Psoas muscle (tissue), 7 donors: ENCODE measurements at regions not wholly inside any gene's neighbourhood (a gene's known extent, or its start where the extent isn't known, plus 50 kb on each side); places are given as distances from the start of the nearest gene placed in this dataset.

ENCODE experiments used
- ATAC-seq, 4 donors: fragments of 200-7000 bp; cut with Tn5 transposase; one replicate each; pipeline ENCODE4 v1.9.1; 2020; ENCODE audit warnings: moderate library complexity in 3 of 4, mild to moderate bottlenecking in 2 of 4
- DNase-seq, 2 donors: peaks; one replicate each; pipeline ENCODE4 v3.0.0-alpha.2; 2020
- H3K27ac ChIP-seq: fragments of 200-600 bp; one replicate; pipeline ENCODE4 v1.8.0; 2022
- H3K27me3 ChIP-seq, 3 donors: fragments of 200-600 bp in 1 of 3; one replicate each; pipeline versions ENCODE4 v1.6.1 to v1.8.0; 2013 to 2022; ENCODE audit warnings: low read length in 2 of 3, mild to moderate bottlenecking in 2 of 3, moderate library complexity in 1 of 3; ENCODE audit not compliant: insufficient read depth in 3 of 3
- H3K36me3 ChIP-seq, 2 donors: fragments of 200-600 bp in 1 of 2; one replicate each; pipeline versions ENCODE4 v1.6.1 to v1.8.0; 2013 to 2022; ENCODE audit warnings: low read depth in 1 of 2, mild to moderate bottlenecking in 1 of 2, moderate library complexity in 1 of 2; ENCODE audit not compliant: insufficient read depth in 1 of 2
- H3K4me1 ChIP-seq: fragments of 200-600 bp; one replicate; pipeline ENCODE4 v1.8.0; 2022
- H3K4me3 ChIP-seq: fragments of 200-600 bp; one replicate; pipeline ENCODE4 v1.8.0; 2022; ENCODE audit warnings: mild to moderate bottlenecking
- H3K9me3 ChIP-seq: fragments of 200-600 bp; one replicate; pipeline ENCODE4 v1.8.0; 2022
- CTCF ChIP-seq: fragments of 200-600 bp; IDR thresholded peaks from one replicate; pipeline ENCODE4 v1.8.0; 2022; ENCODE audit warnings: antibody characterized with exemption
- WGBS, 3 donors: extraction: QIAGEN DNeasy Blood & Tissue Kit; methylation state at CpG; one replicate each; pipeline versions ENCODE4 v1.1.6 to v1.1.7; 2013; 5-methylcytosine and 5-hydroxymethylcytosine counted together
- intact Hi-C, 2 donors: fragments of 100-400 bp; cut with DNase I; formaldehyde crosslinking; loops; one replicate each; pipeline versions ENCODE4 v1.11.0 to v1.14.2; 2022
- donor health status: healthy with polysubstance abuse.
- donor health status: DM: no; HTN: no; CAD: no; lungs with moderate emphysema.
- donor health status: Bipolar disorder and iron deficiency.
- donor health status: healthy.
- donor health status: DM: yes; HTN: yes; CAD: no.
- donor health status: DM: no; HTN: no; CAD: no.
- donor health status: DM: yes; HTN: yes; CAD: no.

GRCh38 chr2:155266109-155266508 lies 567.6 kb downstream of the KCNJ3 start:
- ATAC-seq = no peak
- H3K27ac ChIP-seq = no peak overlapping the region
- no peak for TF ChIP-seq CTCF
- H3K9me3 ChIP-seq = no peaks in the 10 kb centered on the region
- intact Hi-C loops = no loop called here
- WGBS, 3 donors = 70 to 81% (median 80%) methylated on average over 1 of the region's 1 CpG
- no peaks in the 10 kb centered on the region for H3K27me3 ChIP-seq
- H3K4me3 ChIP-seq = no peak overlapping the region
- no peaks in the 10 kb centered on the region for H3K36me3 ChIP-seq
- DNase-seq = no peak
- H3K4me1 ChIP-seq = no peaks in the 10 kb centered on the region

- no peak for ATAC-seq
- Histone ChIP-seq H3K36me3 (no peaks in the 10 kb centered on the region), H3K4me3 (no peak overlapping the region), H3K27ac (no peak overlapping the region), H3K4me1 (no peaks in the 10 kb centered on the region), H3K27me3 (no peaks in the 10 kb centered on the region), H3K9me3 (no peaks in the 10 kb centered on the region)
- DNase-seq = no peak
- TF ChIP-seq CTCF = no peak
- WGBS, 3 donors = 86 to 93% (median 91%) methylated on average over 6 of the region's 6 CpGs
- intact Hi-C loops = no loop called here
These were observed 558.3 kb downstream of the KCNJ3 start for GRCh38 chr2:155256803-155257202.

GRCh38 chr2:155250800-155251199 lies 552.3 kb downstream of the KCNJ3 start:
- no peaks in the 10 kb centered on the region for H3K9me3 ChIP-seq
- intact Hi-C loops = no loop called here
- H3K27me3 ChIP-seq = no peaks in the 10 kb centered on the region
- H3K4me3 ChIP-seq = no peak overlapping the region
- H3K36me3 ChIP-seq = no peaks in the 10 kb centered on the region
- TF ChIP-seq CTCF = no peak
- no peaks in the 10 kb centered on the region for H3K4me1 ChIP-seq
- no peak overlapping the region for H3K27ac ChIP-seq
- ATAC-seq = no peak
- no peak for DNase-seq
- 16 to 26% (median 17%) methylated on average over 2 of the region's 2 CpGs for WGBS, 3 donors

- DNase-seq (no peak), ATAC-seq (no peak)
- H3K9me3 ChIP-seq = no peaks in the 10 kb centered on the region
- WGBS, 3 donors = 68 to 76% (median 75%) methylated on average over 4 of the region's 4 CpGs
- no peaks in the 10 kb centered on the region for H3K27me3 ChIP-seq
- no peak overlapping the region for H3K4me3 ChIP-seq
- no peaks in the 10 kb centered on the region for H3K36me3 ChIP-seq
- TF ChIP-seq CTCF = no peak
- no peak overlapping the region for H3K27ac ChIP-seq
- H3K4me1 ChIP-seq = no peaks in the 10 kb centered on the region
- intact Hi-C loops = no loop called here
These were observed 541.7 kb downstream of the KCNJ3 start for GRCh38 chr2:155240176-155240575.

- intact Hi-C loops = loop anchor here in 1 of 2 donors (10.0 kb wide), 1 partner anchor 611 kb away; no protein-coding TSS in a partner anchor
- TF ChIP-seq CTCF = no peak
- no peak overlapping the region for H3K27ac ChIP-seq
- H3K4me3 ChIP-seq = no peak overlapping the region
- no peaks in the 10 kb centered on the region for H3K27me3 ChIP-seq
- no peaks in the 10 kb centered on the region for H3K9me3 ChIP-seq
- WGBS, 3 donors = 77 to 92% (median 87%) methylated on average over 2 of the region's 2 CpGs
- no peaks in the 10 kb centered on the region for H3K36me3 ChIP-seq
- H3K4me1 ChIP-seq = no peaks in the 10 kb centered on the region
- ATAC-seq = no peak
- no peak for DNase-seq
These were observed 537.2 kb downstream of the KCNJ3 start for GRCh38 chr2:155235710-155236109.
